K562 (cell line): ENCODE measurements at regions not wholly inside any gene's neighbourhood (a gene's known extent, or its start where the extent isn't known, plus 50 kb on each side); places are given as distances from the start of the nearest gene placed in this dataset.

Experiments used
- ATAC-seq: fragments of 200-7000 bp; cut with Tn5 transposase; 3 replicates; pipeline ENCODE4 v1.9.1; 2020; ENCODE audit warnings: moderate library complexity
- BruUV-seq: library from RNA; stranded (reverse); fragments of 400-500 nt; replicated peaks from 2 replicates; lab custom pipeline; 2021; lab: Mats Ljungman, UMichigan
- CTCF ChIA-PET: fragments of 300-600 bp; formaldehyde crosslinking; extraction: SDS; loops from one replicate; lab custom pipeline; 2021; ENCODE audit warnings: low intra/inter-chr PET ratio; lab: Yijun Ruan, JAX
- POLR2A ChIA-PET: fragments of 300-600, 350-650 bp; sonication (Branson Sonifier 250); formaldehyde crosslinking; extraction: SDS; loops from one replicate; lab custom pipeline; 2021; ENCODE audit warnings: antibody characterized with exemption, inconsistent platforms; lab: Yijun Ruan, JAX
- DNase-seq, 4 experiments: peaks; one replicate each; pipeline versions ENCODE4 v3.0.0 to v3.0.0-alpha.2; 2011 to 2018; ENCODE audit warnings: low spot score in 3 of 4, mixed read lengths in 3 of 4; ENCODE audit errors: extremely low read depth in 1 of 4
- FAIRE-seq: peaks from 2 replicates; lab custom pipeline; 2011; peaks lifted over from hg19 to GRCh38; lab: Jason Lieb, UNC
- H2AFZ ChIP-seq: 2 replicates; pipeline ENCODE4 v1.6.0; 2011; ENCODE audit warnings: low read depth, low read length, control low read depth, inconsistent platforms
- H3K27ac ChIP-seq: fragments of 200-600 bp; 3 replicates; pipeline ENCODE4 v1.8.0; 2011; ENCODE audit warnings: low read depth, mild to moderate bottlenecking, control low read depth, inconsistent platforms, low read length, moderate library complexity, mixed read lengths; ENCODE audit errors: extremely low read depth
- H3K27me3 ChIP-seq, 2 experiments: fragments of 300-600 bp in 1 of 2; 2 replicates in 1 of 2; 3 replicates in 1 of 2; pipeline versions ENCODE4 v1.6.0 to v1.8.0; 2011; ENCODE audit warnings: inconsistent platforms in 2 of 2, low read length in 2 of 2, mild to moderate bottlenecking in 1 of 2, mixed read lengths in 1 of 2, moderate library complexity in 1 of 2; ENCODE audit not compliant: control insufficient read depth in 2 of 2, insufficient read depth in 2 of 2
- H3K36me3 ChIP-seq: fragments of 300-600 bp; 3 replicates; pipeline ENCODE4 v1.8.0; 2011; ENCODE audit warnings: mild to moderate bottlenecking, low read length, inconsistent platforms; ENCODE audit not compliant: control insufficient read depth, insufficient read depth
- H3K4me1 ChIP-seq, 2 experiments: fragments of 200-600 bp in 1 of 2; replicated peaks in 1 of 2; 2 replicates in 1 of 2; 3 replicates in 1 of 2; pipeline versions ENCODE4 v1.5.1 to v1.8.0; 2011; ENCODE audit warnings: inconsistent platforms in 2 of 2, low read length in 2 of 2, mild to moderate bottlenecking in 1 of 2, mixed read lengths in 1 of 2, moderate library complexity in 1 of 2; ENCODE audit not compliant: control insufficient read depth in 2 of 2, insufficient read depth in 2 of 2
- H3K4me2 ChIP-seq: 2 replicates; pipeline ENCODE4 v1.6.1; 2011; ENCODE audit warnings: low read length, control low read depth, inconsistent platforms, mixed read lengths; ENCODE audit not compliant: insufficient read depth
- H3K4me3 ChIP-seq: fragments of 200-600 bp; sonication (generic), shearing (Covaris generic); 2 replicates; pipeline ENCODE4 v1.5.1; 2016; ENCODE audit warnings: control low read depth, inconsistent platforms
- H3K79me2 ChIP-seq: fragments of 200-600 bp; 3 replicates; pipeline ENCODE4 v1.8.0; 2011; ENCODE audit warnings: low read length, inconsistent platforms; ENCODE audit not compliant: control insufficient read depth, insufficient read depth
- H3K9ac ChIP-seq, 2 experiments: 2 replicates each; pipeline versions ENCODE4 v1.6.0 to v1.6.1; 2011; ENCODE audit warnings: low read depth in 2 of 2, low read length in 2 of 2, control low read depth in 1 of 2, inconsistent platforms in 1 of 2, mild to moderate bottlenecking in 1 of 2, mixed read lengths in 1 of 2; ENCODE audit not compliant: insufficient read depth in 1 of 2
- H3K9me1 ChIP-seq: one replicate; pipeline ENCODE4 v1.6.0; 2011; ENCODE audit warnings: inconsistent platforms, mild to moderate bottlenecking, low read length, moderate library complexity; ENCODE audit not compliant: control insufficient read depth, insufficient read depth
- H3K9me3 ChIP-seq: replicated peaks from 2 replicates; pipeline ENCODE4 v1.5.1; 2011; ENCODE audit warnings: low read depth, low read length, inconsistent platforms; ENCODE audit not compliant: control insufficient read depth, insufficient read depth
- H4K20me1 ChIP-seq: replicated peaks from 2 replicates; pipeline ENCODE4 v1.6.1; 2011; ENCODE audit warnings: low read length, inconsistent platforms, mixed read lengths; ENCODE audit not compliant: control insufficient read depth, insufficient read depth
- CCNT2 ChIP-seq: IDR thresholded peaks from 2 replicates; pipeline ENCODE4 v1.6.1; 2011; ENCODE audit warnings: borderline replicate concordance, low read depth, mild to moderate bottlenecking, moderate library complexity, mixed read lengths, low read length; ENCODE audit not compliant: insufficient read length; ENCODE audit errors: extremely low read depth
- ETV1 ChIP-seq: fragments of 450-650 bp; conservative IDR thresholded peaks from 2 replicates; pipeline ENCODE4 v1.6.1; 2016; ENCODE audit warnings: missing genetic modification characterization, control low read depth, low read depth, missing compliant biosample characterization
- FUS ChIP-seq: fragments of 200-400 bp; formaldehyde crosslinking; optimal IDR thresholded peaks from 2 replicates; pipeline ENCODE3; 2017; ENCODE audit warnings: low read depth, low read length
- KHSRP ChIP-seq: fragments of 450-650 bp; IDR thresholded peaks from 2 replicates; pipeline ENCODE4 v1.6.1; 2017
- NCOA2 ChIP-seq, 2 experiments: fragments of 450-650 bp; IDR thresholded peaks; 2 replicates each; pipeline ENCODE4 v1.6.1; 2018; ENCODE audit warnings: mild to moderate bottlenecking in 2 of 2, moderate library complexity in 1 of 2; ENCODE audit not compliant: partially characterized antibody in 2 of 2
- NFIC ChIP-seq: fragments of 450-650 bp; IDR thresholded peaks from 2 replicates; pipeline ENCODE4 v1.6.1; 2017; ENCODE audit warnings: mild to moderate bottlenecking, inconsistent platforms
- RNF2 ChIP-seq: sonication (generic); IDR thresholded peaks from 2 replicates; pipeline ENCODE4 v1.6.1; 2016
- SMARCA4 ChIP-seq: fragments of 450-650 bp; IDR thresholded peaks from 2 replicates; pipeline ENCODE4 v1.6.1; 2016
- TBL1XR1 ChIP-seq, 2 experiments: IDR thresholded peaks; 2 replicates each; pipeline ENCODE4 v1.6.1; 2012; ENCODE audit warnings: improper control_type of control experiment in 2 of 2, low read length in 2 of 2, mild to moderate bottlenecking in 1 of 2
- ZFX ChIP-seq: sonication (generic); formaldehyde crosslinking; IDR thresholded peaks from 2 replicates; pipeline ENCODE4 v1.8.0; 2022; ENCODE audit warnings: mild to moderate bottlenecking, missing genetic modification reagents, moderate library complexity
- ZNF184 ChIP-seq: sonication (generic); formaldehyde crosslinking; IDR thresholded peaks from 2 replicates; pipeline ENCODE4 v1.5.0; 2020; ENCODE audit warnings: missing genetic modification reagents
- WGBS: fragments of 100-300 bp; shearing (Covaris generic); methylation state at CpG from one replicate; pipeline ENCODE4 v1.1.6; 2016; ENCODE audit warnings: low coverage, mixed read lengths; ENCODE audit not compliant: insufficient coverage; ENCODE audit errors: missing lambda C conversion rate; 5-methylcytosine and 5-hydroxymethylcytosine counted together
- in situ Hi-C: fragments of 300-500 bp; cut with MboI; formaldehyde crosslinking; loops from 4 replicates; pipeline ENCODE4 v1.15.0; 2018; ENCODE audit warnings: inconsistent platforms, mixed read lengths
- intact Hi-C: fragments of 100-400 bp; cut with micrococcal nuclease; formaldehyde crosslinking; loops from 2 replicates; pipeline ENCODE4 v1.14.2; 2022
- TF ChIP-seq, protein P1 (sequence below): fragments of 450-650 bp; formaldehyde crosslinking; conservative IDR thresholded peaks from 2 replicates; pipeline ENCODE4 v1.4.0; 2022; ENCODE audit warnings: mild to moderate bottlenecking, missing genetic modification characterization
- TF ChIP-seq, protein P2 (sequence below): IDR thresholded peaks from 3 replicates; pipeline ENCODE4 v1.6.1; 2011; ENCODE audit warnings: borderline replicate concordance, mild to moderate bottlenecking, moderate library complexity; ENCODE audit not compliant: insufficient read length; ENCODE audit errors: extremely low read depth
- TF ChIP-seq, protein P3 (sequence below): sonication (generic); formaldehyde crosslinking; IDR thresholded peaks from 2 replicates; pipeline ENCODE4 v1.8.1; 2022; ENCODE audit warnings: missing genetic modification reagents
- TF ChIP-seq, protein P4 (sequence below): sonication (generic); formaldehyde crosslinking; IDR thresholded peaks from 2 replicates; pipeline ENCODE4 v1.8.0; 2022; ENCODE audit warnings: mild to moderate bottlenecking, missing genetic modification reagents

DNA sequence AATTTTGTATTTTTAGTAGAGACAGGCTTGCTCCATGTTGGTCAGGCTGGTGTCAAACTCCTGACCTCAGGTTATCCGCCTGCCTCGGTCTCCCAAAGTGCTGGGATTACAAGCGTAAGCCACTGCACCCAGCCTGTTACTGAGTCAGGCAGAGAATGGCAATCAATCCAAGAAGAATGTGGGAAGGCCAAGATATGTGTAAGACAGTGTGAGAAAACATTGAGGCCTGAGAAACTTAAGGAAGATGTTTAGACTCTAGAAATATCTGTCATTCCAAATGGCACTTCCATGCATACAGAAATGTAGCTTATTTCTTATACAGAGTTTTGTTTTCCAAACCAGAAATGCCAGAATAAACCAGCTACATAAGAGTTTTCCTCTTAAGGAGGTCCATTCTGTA, 248.5 kb downstream of the ETS1 start:
- intact Hi-C loops (no loop called here), in situ Hi-C loops (no loop called here)
- H3K4me2 ChIP-seq, result no peak overlapping the region
- H3K9me1 ChIP-seq, result no peaks in the 10 kb centered on the region
- H3K36me3 ChIP-seq, result no peaks in the 10 kb centered on the region
- no TSS peak for BruUV-seq
- no peaks in the 10 kb centered on the region for H3K79me2 ChIP-seq
- CTCF ChIA-PET, result no interaction called here
- DNase-seq (no peak), ATAC-seq (no peak), FAIRE-seq (no peak)
- no peak overlapping the region for H3K9ac ChIP-seq
- no peak overlapping the region for H2AFZ ChIP-seq
- no peak overlapping the region for H3K27ac ChIP-seq
- H3K4me1 ChIP-seq, result no peaks in the 10 kb centered on the region
- POLR2A ChIA-PET, result no interaction called here
- H3K9me3 ChIP-seq, result no peaks in the 10 kb centered on the region
- 3% methylated on average over 3 of the region's 3 CpGs for WGBS
- no peak overlapping the region for H3K4me3 ChIP-seq
- H3K27me3 ChIP-seq, result no peaks in the 10 kb centered on the region
- no peaks in the 10 kb centered on the region for H4K20me1 ChIP-seq
- TF ChIP-seq NFIC (no peak), TBL1XR1 (IDR thresholded peaks at IDR 0.05; ENCODE audit: low read length in 2 of 2) (no peak), SMARCA4 (no peak), ZNF184 (CRISPR knock-in tag) (no peak), NCOA2 (IDR thresholded peaks at IDR 0.05; ENCODE audit: partially characterized antibody in 2 of 2) (no peak), ZFX (no peak), KHSRP (no peak), RNF2 (no peak), CCNT2 (no peak), ETV1 (no peak), FUS (no peak)
- TF ChIP-seq, protein P1, sequence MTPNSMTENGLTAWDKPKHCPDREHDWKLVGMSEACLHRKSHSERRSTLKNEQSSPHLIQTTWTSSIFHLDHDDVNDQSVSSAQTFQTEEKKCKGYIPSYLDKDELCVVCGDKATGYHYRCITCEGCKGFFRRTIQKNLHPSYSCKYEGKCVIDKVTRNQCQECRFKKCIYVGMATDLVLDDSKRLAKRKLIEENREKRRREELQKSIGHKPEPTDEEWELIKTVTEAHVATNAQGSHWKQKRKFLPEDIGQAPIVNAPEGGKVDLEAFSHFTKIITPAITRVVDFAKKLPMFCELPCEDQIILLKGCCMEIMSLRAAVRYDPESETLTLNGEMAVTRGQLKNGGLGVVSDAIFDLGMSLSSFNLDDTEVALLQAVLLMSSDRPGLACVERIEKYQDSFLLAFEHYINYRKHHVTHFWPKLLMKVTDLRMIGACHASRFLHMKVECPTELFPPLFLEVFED (CRISPR knock-in tag), result no peak
- TF ChIP-seq, protein P2, sequence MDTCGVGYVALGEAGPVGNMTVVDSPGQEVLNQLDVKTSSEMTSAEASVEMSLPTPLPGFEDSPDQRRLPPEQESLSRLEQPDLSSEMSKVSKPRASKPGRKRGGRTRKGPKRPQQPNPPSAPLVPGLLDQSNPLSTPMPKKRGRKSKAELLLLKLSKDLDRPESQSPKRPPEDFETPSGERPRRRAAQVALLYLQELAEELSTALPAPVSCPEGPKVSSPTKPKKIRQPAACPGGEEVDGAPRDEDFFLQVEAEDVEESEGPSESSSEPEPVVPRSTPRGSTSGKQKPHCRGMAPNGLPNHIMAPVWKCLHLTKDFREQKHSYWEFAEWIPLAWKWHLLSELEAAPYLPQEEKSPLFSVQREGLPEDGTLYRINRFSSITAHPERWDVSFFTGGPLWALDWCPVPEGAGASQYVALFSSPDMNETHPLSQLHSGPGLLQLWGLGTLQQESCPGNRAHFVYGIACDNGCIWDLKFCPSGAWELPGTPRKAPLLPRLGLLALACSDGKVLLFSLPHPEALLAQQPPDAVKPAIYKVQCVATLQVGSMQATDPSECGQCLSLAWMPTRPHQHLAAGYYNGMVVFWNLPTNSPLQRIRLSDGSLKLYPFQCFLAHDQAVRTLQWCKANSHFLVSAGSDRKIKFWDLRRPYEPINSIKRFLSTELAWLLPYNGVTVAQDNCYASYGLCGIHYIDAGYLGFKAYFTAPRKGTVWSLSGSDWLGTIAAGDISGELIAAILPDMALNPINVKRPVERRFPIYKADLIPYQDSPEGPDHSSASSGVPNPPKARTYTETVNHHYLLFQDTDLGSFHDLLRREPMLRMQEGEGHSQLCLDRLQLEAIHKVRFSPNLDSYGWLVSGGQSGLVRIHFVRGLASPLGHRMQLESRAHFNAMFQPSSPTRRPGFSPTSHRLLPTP, result no peak
- TF ChIP-seq, protein P3, sequence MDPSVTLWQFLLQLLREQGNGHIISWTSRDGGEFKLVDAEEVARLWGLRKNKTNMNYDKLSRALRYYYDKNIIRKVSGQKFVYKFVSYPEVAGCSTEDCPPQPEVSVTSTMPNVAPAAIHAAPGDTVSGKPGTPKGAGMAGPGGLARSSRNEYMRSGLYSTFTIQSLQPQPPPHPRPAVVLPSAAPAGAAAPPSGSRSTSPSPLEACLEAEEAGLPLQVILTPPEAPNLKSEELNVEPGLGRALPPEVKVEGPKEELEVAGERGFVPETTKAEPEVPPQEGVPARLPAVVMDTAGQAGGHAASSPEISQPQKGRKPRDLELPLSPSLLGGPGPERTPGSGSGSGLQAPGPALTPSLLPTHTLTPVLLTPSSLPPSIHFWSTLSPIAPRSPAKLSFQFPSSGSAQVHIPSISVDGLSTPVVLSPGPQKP, result no peak
- TF ChIP-seq, protein P4, sequence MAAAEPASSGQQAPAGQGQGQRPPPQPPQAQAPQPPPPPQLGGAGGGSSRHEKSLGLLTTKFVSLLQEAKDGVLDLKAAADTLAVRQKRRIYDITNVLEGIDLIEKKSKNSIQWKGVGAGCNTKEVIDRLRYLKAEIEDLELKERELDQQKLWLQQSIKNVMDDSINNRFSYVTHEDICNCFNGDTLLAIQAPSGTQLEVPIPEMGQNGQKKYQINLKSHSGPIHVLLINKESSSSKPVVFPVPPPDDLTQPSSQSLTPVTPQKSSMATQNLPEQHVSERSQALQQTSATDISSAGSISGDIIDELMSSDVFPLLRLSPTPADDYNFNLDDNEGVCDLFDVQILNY, result no peak
